ENCODE measurements at regions not wholly inside any gene's neighbourhood (a gene's known extent, or its start where the extent isn't known, plus 50 kb on each side); places are given as distances from the start of the nearest gene placed in this dataset.
A peak's percentile ranks its signal among the peaks of the same experiment; 100 is the strongest.

GRCh38 chr18:4524096-4524495, 69.0 kb upstream of the DLGAP1 start:
- H3K4me3 ChIP-seq (replicated peaks in 1 of 2; ENCODE audit: low read depth in 2 of 2, low read length in 2 of 2), result no peak overlapping the region
- TF ChIP-seq CTCF (IDR thresholded peaks at IDR 0.05; ENCODE audit: low read depth, low read length), result no peak
- DNase-seq (ENCODE audit: low read depth in 2 of 2), result no peak

GRCh38 chr18:4511166-4511565, 56.1 kb upstream of the DLGAP1 start:
- TF ChIP-seq CTCF (IDR thresholded peaks at IDR 0.05; ENCODE audit: low read depth, low read length), result no peak
- DNase-seq (ENCODE audit: low read depth in 2 of 2), result no peak
- no peak overlapping the region for H3K4me3 ChIP-seq (replicated peaks in 1 of 2; ENCODE audit: low read depth in 2 of 2, low read length in 2 of 2)

GRCh38 chr18:4510711-4511110, 55.6 kb upstream of the DLGAP1 start:
- no peak overlapping the region for H3K4me3 ChIP-seq (replicated peaks in 1 of 2; ENCODE audit: low read depth in 2 of 2, low read length in 2 of 2)
- no peak for TF ChIP-seq CTCF (IDR thresholded peaks at IDR 0.05; ENCODE audit: low read depth, low read length)
- peak in 1 of 2 donors; percentile 4 for DNase-seq (ENCODE audit: low read depth in 2 of 2)

- DNase-seq (ENCODE audit: low read depth in 2 of 2), result no peak
- H3K4me3 ChIP-seq (replicated peaks in 1 of 2; ENCODE audit: low read depth in 2 of 2, low read length in 2 of 2), result no peak overlapping the region
- no peak for TF ChIP-seq CTCF (IDR thresholded peaks at IDR 0.05; ENCODE audit: low read depth, low read length)
These were observed 55.1 kb upstream of the DLGAP1 start for GRCh38 chr18:4510160-4510559.

All from cardiac fibroblast (primary cell).